Trophoblast cell (in vitro differentiated cells and primary cell): ENCODE measurements at regions not wholly inside any gene's neighbourhood (a gene's known extent, or its start where the extent isn't known, plus 50 kb on each side); places are given as distances from the start of the nearest gene placed in this dataset.

Experiments used
- DNase-seq, 2 donors: peaks; one replicate each; pipeline ENCODE4 v3.0.0-alpha.2; 2016
- H2AFZ ChIP-seq: 2 replicates; pipeline ENCODE4 v1.6.1; 2013; ENCODE audit warnings: low read length, moderate library complexity, mild to moderate bottlenecking; ENCODE audit not compliant: insufficient read depth, poor library complexity
- H2AK5ac ChIP-seq: 2 replicates; pipeline ENCODE4 v1.6.1; 2013; ENCODE audit warnings: mild to moderate bottlenecking, low read length
- H2BK120ac ChIP-seq: 2 replicates; pipeline ENCODE4 v1.6.1; 2013; ENCODE audit warnings: low read length, mild to moderate bottlenecking, moderate library complexity; ENCODE audit not compliant: insufficient read depth, poor library complexity
- H2BK12ac ChIP-seq: 2 replicates; pipeline ENCODE4 v1.6.1; 2013; ENCODE audit warnings: mild to moderate bottlenecking, low read length, moderate library complexity
- H2BK5ac ChIP-seq: 2 replicates; pipeline ENCODE4 v1.6.1; 2013; ENCODE audit warnings: low read length, low read depth, moderate library complexity, mild to moderate bottlenecking; ENCODE audit not compliant: poor library complexity
- H3K14ac ChIP-seq: 2 replicates; pipeline ENCODE4 v1.6.1; 2013; ENCODE audit warnings: mild to moderate bottlenecking, low read length
- H3K18ac ChIP-seq: 2 replicates; pipeline ENCODE4 v1.6.1; 2013; ENCODE audit warnings: mild to moderate bottlenecking, low read length
- H3K23ac ChIP-seq: 2 replicates; pipeline ENCODE4 v1.6.1; 2013; ENCODE audit warnings: low read length
- H3K27ac ChIP-seq: 2 replicates; pipeline ENCODE4 v1.5.1; 2013; ENCODE audit warnings: low read depth, mild to moderate bottlenecking, inconsistent platforms, low read length, moderate library complexity
- H3K27me3 ChIP-seq: 2 replicates; pipeline ENCODE4 v1.6.1; 2013; ENCODE audit warnings: inconsistent platforms, mild to moderate bottlenecking, low read length, moderate library complexity; ENCODE audit not compliant: insufficient read depth
- H3K36me3 ChIP-seq, 2 experiments: 1 replicate in 1 of 2; 2 replicates in 1 of 2; pipeline ENCODE4 v1.6.1; 2013; ENCODE audit warnings: low read length in 2 of 2, mild to moderate bottlenecking in 2 of 2, moderate library complexity in 1 of 2; ENCODE audit not compliant: insufficient read depth in 2 of 2, control insufficient read depth in 1 of 2
- H3K4ac ChIP-seq: 2 replicates; pipeline ENCODE4 v1.6.1; 2013; ENCODE audit warnings: low read depth, mild to moderate bottlenecking, low read length, moderate library complexity
- H3K4me1 ChIP-seq, 2 experiments: 1 replicate in 1 of 2; 2 replicates in 1 of 2; pipeline ENCODE4 v1.6.1; 2013; ENCODE audit warnings: low read length in 2 of 2, mild to moderate bottlenecking in 2 of 2, moderate library complexity in 1 of 2; ENCODE audit not compliant: insufficient read depth in 2 of 2, control insufficient read depth in 1 of 2
- H3K4me2 ChIP-seq: 2 replicates; pipeline ENCODE4 v1.6.1; 2013; ENCODE audit warnings: inconsistent platforms, mild to moderate bottlenecking, low read length, moderate library complexity
- H3K4me3 ChIP-seq: 2 replicates; pipeline ENCODE4 v1.5.1; 2013; ENCODE audit warnings: mild to moderate bottlenecking, low read depth, low read length, inconsistent platforms
- H3K79me1 ChIP-seq: one replicate; pipeline ENCODE4 v1.6.1; 2013; ENCODE audit warnings: low read length
- H3K79me2 ChIP-seq: 2 replicates; pipeline ENCODE4 v1.6.1; 2013; ENCODE audit warnings: low read length, mild to moderate bottlenecking; ENCODE audit not compliant: control insufficient read depth, insufficient read depth, poor library complexity
- H3K9ac ChIP-seq: 2 replicates; pipeline ENCODE4 v1.6.1; 2013; ENCODE audit warnings: mild to moderate bottlenecking, low read length
- H3K9me3 ChIP-seq: 2 replicates; pipeline ENCODE4 v1.6.1; 2013; ENCODE audit warnings: low read depth, mild to moderate bottlenecking, control low read depth, inconsistent platforms, low read length; ENCODE audit not compliant: insufficient read depth
- H4K12ac ChIP-seq: 2 replicates; pipeline ENCODE4 v1.6.1; 2013; ENCODE audit warnings: low read depth, mild to moderate bottlenecking, low read length, moderate library complexity
- H4K8ac ChIP-seq: 2 replicates; pipeline ENCODE4 v1.6.1; 2013; ENCODE audit warnings: low read depth, mild to moderate bottlenecking, low read length, moderate library complexity
- H4K91ac ChIP-seq: one replicate; pipeline ENCODE4 v1.6.1; 2013; ENCODE audit warnings: low read depth, mild to moderate bottlenecking, low read length, moderate library complexity
- WGBS: extraction: QIAGEN DNeasy Blood & Tissue Kit; methylation state at CpG from one replicate; pipeline ENCODE4 v1.1.7; 2013; ENCODE audit warnings: missing lambda C conversion rate; ENCODE audit not compliant: insufficient read length, insufficient coverage; ENCODE audit errors: extremely low coverage; 5-methylcytosine and 5-hydroxymethylcytosine counted together

DNA sequence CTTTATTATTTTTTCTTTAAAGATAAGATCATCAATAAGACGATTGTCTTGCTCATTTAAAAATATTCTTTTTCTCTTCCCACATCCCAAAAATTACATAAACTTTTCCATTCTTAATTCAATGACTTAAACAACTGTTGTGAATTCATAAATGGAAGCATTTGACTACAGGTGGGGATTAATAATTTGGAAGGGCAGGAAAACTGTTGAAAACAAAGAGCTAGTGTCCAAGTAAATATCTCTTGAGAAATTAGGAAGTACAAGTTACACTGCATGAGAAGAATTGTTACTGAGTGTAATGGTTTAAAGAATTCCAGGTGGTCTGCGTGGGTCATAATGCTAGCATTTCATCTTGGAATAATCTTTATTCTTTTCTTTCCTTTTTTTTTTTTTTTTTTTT is 634.8 kb upstream of the ZEB2 start:
- no peaks in the 10 kb centered on the region for H3K4me1 ChIP-seq
- no peak overlapping the region for H3K4me2 ChIP-seq
- H3K79me2 ChIP-seq: no peaks in the 10 kb centered on the region
- no peak overlapping the region for H2BK120ac ChIP-seq
- no peaks in the 10 kb centered on the region for H3K79me1 ChIP-seq
- no peak overlapping the region for H3K9ac ChIP-seq
- H4K12ac ChIP-seq: no peak overlapping the region
- H4K8ac ChIP-seq: no peak overlapping the region
- H3K23ac ChIP-seq: no peak overlapping the region
- no peak for DNase-seq
- no peak overlapping the region for H2AFZ ChIP-seq
- no peak overlapping the region for H2AK5ac ChIP-seq
- no peaks in the 10 kb centered on the region for H3K27me3 ChIP-seq
- no peak overlapping the region for H2BK5ac ChIP-seq
- H3K4me3 ChIP-seq: no peak overlapping the region
- H3K4ac ChIP-seq: no peak overlapping the region
- H3K9me3 ChIP-seq: no peaks in the 10 kb centered on the region
- no peaks in the 10 kb centered on the region for H3K36me3 ChIP-seq
- WGBS: 100% methylated on average over 1 of the region's 2 CpGs
- no peak overlapping the region for H2BK12ac ChIP-seq
- H3K14ac ChIP-seq: no peak overlapping the region
- H4K91ac ChIP-seq: no peak overlapping the region
- no peak overlapping the region for H3K27ac ChIP-seq
- H3K18ac ChIP-seq: no peak overlapping the region

DNA sequence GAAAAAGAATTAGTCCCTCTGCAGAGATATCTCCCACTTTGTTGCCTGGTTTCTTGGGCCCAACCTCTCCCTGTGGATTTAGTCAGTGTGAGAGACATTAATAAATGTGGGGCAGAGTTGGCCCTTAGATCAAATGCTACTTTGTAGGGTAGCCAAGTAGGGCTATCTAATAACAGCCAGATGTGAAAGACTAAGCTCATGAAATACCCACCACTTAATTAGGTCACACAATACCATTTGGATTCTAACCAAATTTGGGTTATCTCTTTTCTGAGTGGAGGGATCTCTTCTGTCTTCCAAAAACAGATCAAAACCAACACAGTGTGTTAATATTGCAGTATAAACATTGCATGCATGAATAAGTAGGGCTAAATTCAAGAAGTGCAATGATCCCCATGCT is 626.8 kb upstream of the ZEB2 start:
- no peak overlapping the region for H2AFZ ChIP-seq
- no peak overlapping the region for H2BK12ac ChIP-seq
- H2AK5ac ChIP-seq: no peak overlapping the region
- H2BK120ac ChIP-seq: no peak overlapping the region
- no peaks in the 10 kb centered on the region for H3K4me1 ChIP-seq
- H3K79me1 ChIP-seq: no peaks in the 10 kb centered on the region
- H3K23ac ChIP-seq: no peak overlapping the region
- H4K8ac ChIP-seq: no peak overlapping the region
- H3K4ac ChIP-seq: no peak overlapping the region
- H3K4me2 ChIP-seq: no peak overlapping the region
- H3K9me3 ChIP-seq: no peaks in the 10 kb centered on the region
- H3K36me3 ChIP-seq: no peaks in the 10 kb centered on the region
- H2BK5ac ChIP-seq: no peak overlapping the region
- no peak overlapping the region for H3K27ac ChIP-seq
- H3K9ac ChIP-seq: no peak overlapping the region
- no peak overlapping the region for H3K4me3 ChIP-seq
- no peaks in the 10 kb centered on the region for H3K79me2 ChIP-seq
- no peaks in the 10 kb centered on the region for H3K27me3 ChIP-seq
- H4K91ac ChIP-seq: no peak overlapping the region
- no peak overlapping the region for H3K18ac ChIP-seq
- DNase-seq: no peak
- H4K12ac ChIP-seq: no peak overlapping the region
- H3K14ac ChIP-seq: no peak overlapping the region

DNA sequence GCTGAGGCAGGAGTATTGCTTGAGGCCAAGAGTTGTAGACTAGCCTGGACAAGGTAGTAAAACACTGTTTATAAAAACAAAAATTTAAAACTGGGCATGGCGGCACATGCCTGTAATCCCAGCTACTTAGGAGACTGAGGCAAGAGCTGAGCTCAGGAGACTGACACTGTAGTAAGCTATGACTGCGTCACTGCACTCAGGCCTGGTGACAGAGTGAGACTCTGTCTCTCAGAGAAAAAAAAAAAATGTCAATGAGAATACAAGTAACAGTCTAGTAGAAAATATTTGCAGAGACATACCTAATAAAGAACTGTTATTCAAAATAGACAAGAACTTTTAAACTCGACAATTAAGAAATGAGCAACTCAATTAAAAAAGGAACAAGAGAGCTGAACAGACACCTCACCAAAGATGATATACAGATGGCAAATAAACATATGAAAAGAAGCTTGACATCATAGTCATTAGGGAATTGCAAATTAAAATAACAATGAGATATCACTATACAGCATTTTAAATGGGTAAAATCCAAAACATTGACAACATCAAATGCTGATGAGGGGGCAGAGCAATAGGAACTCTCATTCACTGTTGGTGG is 624.3 kb upstream of the ZEB2 start:
- Histone ChIP-seq H3K27me3 (no peaks in the 10 kb centered on the region), H3K4ac (no peak overlapping the region)
- no CpG with 5 or more reads among the region's 3 CpGs for WGBS

DNA sequence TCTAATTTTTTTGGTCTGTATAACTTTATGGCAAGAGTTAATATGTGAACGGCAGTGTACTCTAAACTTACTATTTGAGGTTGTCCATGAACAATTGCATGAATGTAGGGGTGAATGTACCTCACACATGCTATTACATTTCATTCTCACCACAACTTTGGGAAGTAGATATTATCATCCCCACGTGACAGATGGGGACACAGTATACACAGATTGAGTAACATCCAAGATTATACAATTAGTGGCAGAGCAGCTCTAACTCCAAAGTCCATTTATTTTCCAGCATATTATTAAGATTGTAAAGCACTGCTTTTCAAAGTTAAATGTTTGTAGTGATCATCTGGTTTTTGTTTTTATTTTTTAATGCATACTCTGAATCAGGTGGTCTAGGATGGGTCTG is 622.1 kb upstream of the ZEB2 start:
- H3K4me1 ChIP-seq: no peaks in the 10 kb centered on the region
- H3K4me2 ChIP-seq: no peak overlapping the region
- no peak overlapping the region for H2AK5ac ChIP-seq
- no peak overlapping the region for H4K8ac ChIP-seq
- no peak overlapping the region for H2BK120ac ChIP-seq
- H3K4me3 ChIP-seq: no peak overlapping the region
- H2AFZ ChIP-seq: no peak overlapping the region
- H2BK12ac ChIP-seq: no peak overlapping the region
- no peak overlapping the region for H4K12ac ChIP-seq
- no CpG with 5 or more reads among the region's 2 CpGs for WGBS
- H3K9ac ChIP-seq: no peak overlapping the region
- no peaks in the 10 kb centered on the region for H3K27me3 ChIP-seq
- no peak overlapping the region for H2BK5ac ChIP-seq
- DNase-seq: no peak
- no peak overlapping the region for H3K4ac ChIP-seq
- no peak overlapping the region for H3K14ac ChIP-seq
- H3K9me3 ChIP-seq: no peaks in the 10 kb centered on the region
- no peaks in the 10 kb centered on the region for H3K79me1 ChIP-seq
- H3K27ac ChIP-seq: no peak overlapping the region
- H3K23ac ChIP-seq: no peak overlapping the region
- H3K18ac ChIP-seq: no peak overlapping the region
- no peaks in the 10 kb centered on the region for H3K36me3 ChIP-seq
- no peaks in the 10 kb centered on the region for H3K79me2 ChIP-seq
- no peak overlapping the region for H4K91ac ChIP-seq

More for the DNA sequence above, 624.3 kb upstream of the ZEB2 start:
- Histone ChIP-seq H2BK5ac (no peak overlapping the region), H2AFZ (no peak overlapping the region), H3K18ac (no peak overlapping the region), H3K79me1 (no peaks in the 10 kb centered on the region), H3K9me3 (no peaks in the 10 kb centered on the region), H3K27ac (no peak overlapping the region), H4K12ac (no peak overlapping the region), H4K8ac (no peak overlapping the region), H4K91ac (no peak overlapping the region), H3K4me3 (no peak overlapping the region), H3K4me2 (no peak overlapping the region), H3K23ac (no peak overlapping the region), H2AK5ac (no peak overlapping the region), H3K9ac (no peak overlapping the region), H2BK120ac (no peak overlapping the region), H3K4me1 (no peaks in the 10 kb centered on the region), H3K36me3 (no peaks in the 10 kb centered on the region), H2BK12ac (no peak overlapping the region), H3K79me2 (no peaks in the 10 kb centered on the region), H3K14ac (no peak overlapping the region)
- no peak for DNase-seq
